ENCODE measurements at regions not wholly inside any gene's neighbourhood (a gene's known extent, or its start where the extent isn't known, plus 50 kb on each side); places are given as distances from the start of the nearest gene placed in this dataset.

DNA sequence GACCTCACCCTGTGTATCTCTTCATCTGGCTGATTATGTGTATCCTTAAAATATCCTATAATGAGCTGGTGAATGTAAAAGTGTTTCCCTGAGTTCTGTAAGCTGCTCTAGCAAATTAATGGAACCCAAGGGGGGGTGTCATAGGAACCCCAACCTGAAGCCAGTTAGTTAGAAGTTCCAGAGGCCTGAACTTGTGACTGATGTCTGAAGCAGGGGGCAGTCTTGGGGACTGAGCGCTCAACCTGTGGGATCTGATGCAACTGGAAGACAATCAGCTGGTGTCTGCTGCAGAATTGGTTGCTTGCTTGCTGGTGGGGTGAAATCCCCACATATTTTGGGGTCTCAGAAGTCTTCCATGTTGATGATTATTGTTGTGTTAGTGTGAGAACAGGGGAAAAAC, 75.7 kb upstream of the NKD1 start:
- H3K9me2 ChIP-seq (replicated peaks; ENCODE audit: insufficient read depth): no peaks in the 10 kb centered on the region

DNA sequence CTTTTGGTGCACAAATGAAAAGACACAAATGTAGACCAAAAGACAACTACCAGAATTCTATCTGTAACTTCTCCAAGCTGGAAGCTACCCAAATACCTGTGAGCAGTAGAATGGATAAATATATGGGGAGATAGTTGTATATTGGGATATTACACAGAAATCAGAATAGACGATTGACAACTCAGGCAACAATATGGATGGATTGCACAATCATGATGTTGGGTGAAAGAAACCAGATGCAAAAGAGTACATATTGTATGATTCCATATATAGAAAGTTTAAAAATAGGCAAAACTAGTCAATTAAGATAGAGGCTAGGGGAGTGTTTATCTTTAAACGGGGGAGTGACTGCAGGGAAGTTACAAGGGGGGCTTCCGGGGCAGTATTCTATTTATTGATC, 77.5 kb upstream of the NKD1 start:
- Histone ChIP-seq H3K4me2 (no peak overlapping the region), H3K36me3 (replicated peaks; ENCODE audit: insufficient read depth, low read depth) (no peaks in the 10 kb centered on the region), H2AFZ (no peak overlapping the region), H3K9me3 (ENCODE audit: low read depth) (no peaks in the 10 kb centered on the region), H3K4me1 (ENCODE audit: insufficient read depth) (peaks cover 8% of the 10 kb centered on the region), H3K27ac (no peak overlapping the region), H3K4me3 (no peak overlapping the region), H3K27me3 (no peaks in the 10 kb centered on the region), H3K79me2 (no peaks in the 10 kb centered on the region), H4K20me1 (ENCODE audit: insufficient read depth, poor library complexity, severe bottlenecking) (no peaks in the 10 kb centered on the region), H3K9me2 (replicated peaks; ENCODE audit: insufficient read depth) (no peaks in the 10 kb centered on the region)
- no peak for DNase-seq (ENCODE audit: low spot score)
- TF ChIP-seq EZH2phosphoT487 (IDR thresholded peaks at IDR 0.05; ENCODE audit: low read depth, severe bottlenecking, unreplicated experiment) (no peak), EZH2 (IDR thresholded peaks at IDR 0.05; ENCODE audit: borderline replicate concordance) (no peak)
- TF ChIP-seq, protein P1, sequence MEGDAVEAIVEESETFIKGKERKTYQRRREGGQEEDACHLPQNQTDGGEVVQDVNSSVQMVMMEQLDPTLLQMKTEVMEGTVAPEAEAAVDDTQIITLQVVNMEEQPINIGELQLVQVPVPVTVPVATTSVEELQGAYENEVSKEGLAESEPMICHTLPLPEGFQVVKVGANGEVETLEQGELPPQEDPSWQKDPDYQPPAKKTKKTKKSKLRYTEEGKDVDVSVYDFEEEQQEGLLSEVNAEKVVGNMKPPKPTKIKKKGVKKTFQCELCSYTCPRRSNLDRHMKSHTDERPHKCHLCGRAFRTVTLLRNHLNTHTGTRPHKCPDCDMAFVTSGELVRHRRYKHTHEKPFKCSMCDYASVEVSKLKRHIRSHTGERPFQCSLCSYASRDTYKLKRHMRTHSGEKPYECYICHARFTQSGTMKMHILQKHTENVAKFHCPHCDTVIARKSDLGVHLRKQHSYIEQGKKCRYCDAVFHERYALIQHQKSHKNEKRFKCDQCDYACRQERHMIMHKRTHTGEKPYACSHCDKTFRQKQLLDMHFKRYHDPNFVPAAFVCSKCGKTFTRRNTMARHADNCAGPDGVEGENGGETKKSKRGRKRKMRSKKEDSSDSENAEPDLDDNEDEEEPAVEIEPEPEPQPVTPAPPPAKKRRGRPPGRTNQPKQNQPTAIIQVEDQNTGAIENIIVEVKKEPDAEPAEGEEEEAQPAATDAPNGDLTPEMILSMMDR (IDR thresholded peaks at IDR 0.05; ENCODE audit: poor library complexity): no peak
- 43% methylated on average over 3 of the region's 3 CpGs for WGBS (ENCODE audit: low lambda C conversion rate, missing lambda C conversion rate)

More for the DNA sequence above, 75.7 kb upstream of the NKD1 start:
- peaks cover under 1% of the 10 kb centered on the region for H3K27me3 ChIP-seq
- H3K4me1 ChIP-seq (ENCODE audit: insufficient read depth): peaks cover 8% of the 10 kb centered on the region
- H3K4me3 ChIP-seq: no peak overlapping the region
- H3K9me3 ChIP-seq (ENCODE audit: low read depth): no peaks in the 10 kb centered on the region
- no peaks in the 10 kb centered on the region for H3K36me3 ChIP-seq (replicated peaks; ENCODE audit: insufficient read depth, low read depth)
- H3K27ac ChIP-seq: no peak overlapping the region
- DNase-seq (ENCODE audit: low spot score): no peak
- no peak overlapping the region for H3K4me2 ChIP-seq
- H2AFZ ChIP-seq: no peak overlapping the region
- WGBS (ENCODE audit: low lambda C conversion rate, missing lambda C conversion rate): 100% methylated on average over 1 of the region's 1 CpG
- no peaks in the 10 kb centered on the region for H3K79me2 ChIP-seq
- TF ChIP-seq EZH2 (IDR thresholded peaks at IDR 0.05; ENCODE audit: borderline replicate concordance) (no peak), EZH2phosphoT487 (IDR thresholded peaks at IDR 0.05; ENCODE audit: low read depth, severe bottlenecking, unreplicated experiment) (no peak)
- TF ChIP-seq, protein P1 (IDR thresholded peaks at IDR 0.05; ENCODE audit: poor library complexity): no peak
- no peaks in the 10 kb centered on the region for H4K20me1 ChIP-seq (ENCODE audit: insufficient read depth, poor library complexity, severe bottlenecking)

DNA sequence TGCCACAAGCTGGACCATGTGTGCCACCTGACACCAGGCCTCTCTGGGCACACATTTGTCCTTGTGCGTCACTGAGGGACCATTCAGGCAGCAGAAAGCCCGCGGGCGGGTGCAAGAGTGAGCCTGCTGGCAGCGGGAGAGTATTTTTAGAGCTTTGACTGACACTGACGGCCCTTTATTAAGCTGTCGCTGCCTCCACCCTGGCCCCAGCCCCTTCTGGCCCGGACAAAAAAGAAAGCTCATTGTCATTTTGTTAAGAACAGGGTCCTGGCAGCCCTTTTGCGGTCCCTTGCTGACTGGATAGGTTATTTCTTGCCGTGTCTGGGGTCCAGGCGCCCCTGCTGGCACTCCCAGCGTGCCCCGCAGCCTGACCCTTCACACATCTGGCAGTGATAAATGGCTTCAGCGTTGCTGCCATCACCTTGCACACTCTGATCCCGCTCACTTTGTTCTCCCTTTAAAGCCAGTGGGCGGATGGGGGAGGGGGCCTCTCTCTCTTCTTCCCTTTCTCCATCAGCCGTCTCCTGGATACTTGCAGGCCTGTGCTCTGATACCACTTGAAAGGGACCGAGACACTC, 78.4 kb upstream of the NKD1 start:
- no peak for TF ChIP-seq EZH2phosphoT487 (IDR thresholded peaks at IDR 0.05; ENCODE audit: low read depth, severe bottlenecking, unreplicated experiment)
- TF ChIP-seq, protein P1 (IDR thresholded peaks at IDR 0.05; ENCODE audit: poor library complexity): no peak
- TF ChIP-seq EZH2 (IDR thresholded peaks at IDR 0.05; ENCODE audit: borderline replicate concordance): no peak
- 53% methylated on average over 18 of the region's 18 CpGs for WGBS (ENCODE audit: low lambda C conversion rate, missing lambda C conversion rate)

More for the DNA sequence above, 78.4 kb upstream of the NKD1 start:
- no peaks in the 10 kb centered on the region for H3K9me3 ChIP-seq (ENCODE audit: low read depth)
- no peak overlapping the region for H3K4me2 ChIP-seq
- H4K20me1 ChIP-seq (ENCODE audit: insufficient read depth, poor library complexity, severe bottlenecking): no peaks in the 10 kb centered on the region
- H3K36me3 ChIP-seq (replicated peaks; ENCODE audit: insufficient read depth, low read depth): no peaks in the 10 kb centered on the region
- no peaks in the 10 kb centered on the region for H3K79me2 ChIP-seq
- H3K4me1 ChIP-seq (ENCODE audit: insufficient read depth): peaks cover 8% of the 10 kb centered on the region
- H3K9me2 ChIP-seq (replicated peaks; ENCODE audit: insufficient read depth): no peaks in the 10 kb centered on the region
- H2AFZ ChIP-seq: no peak overlapping the region
- no peak overlapping the region for H3K27ac ChIP-seq
- H3K27me3 ChIP-seq: no peaks in the 10 kb centered on the region
- no peak overlapping the region for H3K4me3 ChIP-seq
- DNase-seq (ENCODE audit: low spot score): no peak

Measured in hepatocyte (in vitro differentiated cells).